NCI-H146 (cell line): ENCODE measurements at regions not wholly inside any gene's neighbourhood (a gene's known extent, or its start where the extent isn't known, plus 50 kb on each side); places are given as distances from the start of the nearest gene placed in this dataset.

ENCODE experiments used
- DNase-seq: peaks from one replicate; lab custom pipeline; 2025; lab: John Stamatoyannopoulos, UW

GRCh38 chr5:117065800-117066199, 491.2 kb upstream of the SEMA6A start:
- no peak for DNase-seq

DNA sequence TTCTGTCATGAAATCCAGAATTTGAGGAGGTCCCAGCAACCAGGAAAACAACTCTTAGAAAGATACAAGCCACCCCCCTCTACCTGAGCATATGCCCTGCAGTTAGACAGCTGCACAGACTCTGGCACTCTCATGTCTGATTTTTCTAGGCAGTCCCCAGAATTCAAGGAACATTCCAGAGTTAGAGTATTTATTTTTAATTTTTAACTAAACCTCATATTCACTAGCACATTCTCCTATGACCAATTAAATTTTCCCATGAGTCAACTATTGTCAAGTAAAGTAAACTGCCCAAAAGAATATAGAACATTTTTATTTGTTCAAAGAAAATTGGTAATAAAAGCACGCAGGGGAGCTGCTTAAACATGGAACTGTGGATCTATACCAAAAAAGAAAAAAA, 490.5 kb upstream of the SEMA6A start:
- DNase-seq = no peak

GRCh38 chr5:117060099-117060498, 485.5 kb upstream of the SEMA6A start:
- no peak for DNase-seq

DNA sequence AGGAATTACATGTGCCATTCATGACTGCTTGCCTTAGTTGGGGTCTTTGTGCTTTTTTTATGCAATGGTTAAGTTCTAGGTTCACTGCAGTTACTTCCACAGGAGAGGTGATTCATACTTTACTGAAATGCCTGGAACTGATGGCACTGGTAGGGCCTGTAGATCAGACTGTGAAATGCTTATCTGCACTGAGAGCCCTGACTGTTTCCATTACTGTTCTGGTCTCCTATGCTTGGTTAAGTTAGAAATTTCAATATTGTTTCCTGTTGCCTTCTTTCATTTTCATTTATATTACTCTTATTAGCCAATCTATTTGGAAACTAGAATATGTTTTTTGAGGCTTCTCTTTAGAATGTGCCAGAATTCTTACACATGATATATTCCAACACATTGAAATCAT, 484.1 kb upstream of the SEMA6A start:
- no peak for DNase-seq

- no peak for DNase-seq
These were observed 480.9 kb upstream of the SEMA6A start for GRCh38 chr5:117055517-117055916.

GRCh38 chr5:117054911-117055310, 480.3 kb upstream of the SEMA6A start:
- no peak for DNase-seq

DNA sequence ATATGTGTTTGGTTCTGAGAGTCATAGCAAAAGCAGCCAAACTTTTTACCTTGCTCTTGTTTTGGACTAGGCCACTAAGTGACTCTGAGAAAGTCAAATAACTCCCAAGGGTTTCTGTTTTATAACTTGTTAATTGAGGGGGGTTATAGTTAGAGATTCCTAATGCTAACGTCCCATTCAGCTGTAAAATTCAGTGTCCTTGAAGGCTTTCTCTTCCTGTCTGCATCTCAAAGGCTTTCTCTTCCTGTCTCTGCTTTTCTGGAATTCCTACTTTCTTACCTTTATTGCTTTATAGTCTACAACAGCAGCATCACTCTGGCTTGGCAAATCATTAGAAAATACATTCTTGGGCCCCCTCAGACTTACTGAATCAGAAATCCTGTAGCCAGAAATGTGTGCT, 479.5 kb upstream of the SEMA6A start:
- no peak for DNase-seq

DNA sequence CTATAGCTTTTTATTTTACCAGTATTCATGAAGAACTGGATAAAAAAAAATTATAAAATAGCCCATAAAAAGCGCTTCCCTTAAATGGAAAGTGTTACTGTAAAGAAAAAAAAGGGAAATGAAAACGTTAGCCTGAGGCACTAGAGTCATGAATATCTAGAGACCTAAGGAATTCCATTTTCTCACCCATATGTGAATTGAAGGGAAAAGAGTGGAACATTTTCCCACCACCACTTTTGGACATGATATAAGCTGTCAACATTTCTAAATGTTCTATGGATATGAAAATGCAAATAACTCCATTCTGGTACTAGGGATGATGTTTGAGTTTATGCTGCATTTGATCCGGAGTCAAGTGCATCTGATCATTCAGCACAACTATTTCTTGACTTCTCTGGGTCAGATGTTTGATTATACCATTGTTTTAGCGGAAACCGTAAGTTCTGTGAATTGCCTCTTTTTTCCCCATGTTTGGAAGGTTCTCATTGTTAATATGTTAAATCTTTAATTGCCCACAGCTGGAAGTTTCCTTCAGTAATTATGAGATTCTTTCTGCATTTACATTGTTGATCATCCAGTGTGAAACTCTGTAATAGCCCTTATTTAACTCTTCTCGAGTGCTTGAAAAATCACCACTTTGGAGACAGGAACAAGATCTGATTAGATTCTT, 467.4 kb upstream of the SEMA6A start:
- DNase-seq = no peak

DNA sequence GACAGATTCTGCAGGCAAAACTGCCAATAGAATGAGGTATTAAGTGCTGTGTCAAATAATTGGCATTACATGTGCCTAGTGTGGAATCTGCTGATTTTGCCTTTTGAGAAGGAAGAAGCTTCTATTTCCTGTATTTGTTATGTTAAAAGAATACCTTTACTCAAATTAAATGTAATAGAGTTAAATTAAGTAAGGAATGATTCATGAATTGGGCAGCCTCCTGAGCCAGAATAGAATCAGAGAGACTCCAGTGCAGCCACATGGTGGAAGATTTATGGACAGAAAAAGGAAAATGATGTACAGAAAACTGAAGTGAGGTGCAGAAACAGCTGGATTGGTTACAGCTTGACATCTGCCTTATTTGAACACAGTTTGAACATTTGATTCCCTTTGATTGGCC, 464.4 kb upstream of the SEMA6A start:
- DNase-seq = no peak

DNA sequence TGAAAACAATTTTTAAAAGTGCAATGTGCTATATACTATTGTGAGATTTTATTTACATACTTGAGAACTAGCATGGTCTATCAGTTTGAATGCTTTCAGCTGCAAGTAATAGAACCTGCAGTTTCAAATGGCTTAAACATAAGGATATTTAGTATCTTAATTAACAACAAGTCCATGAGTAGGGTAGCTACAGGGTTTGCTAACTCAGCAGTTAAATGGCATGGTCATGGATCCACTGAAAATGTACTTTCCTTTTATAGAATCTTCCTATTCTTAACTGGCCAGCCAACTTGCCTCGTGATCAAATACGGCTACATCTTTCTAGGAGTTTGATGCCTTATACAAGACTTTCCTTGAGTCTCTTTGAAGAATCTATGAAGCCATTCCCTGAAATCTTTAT, 452.8 kb upstream of the SEMA6A start:
- no peak for DNase-seq

- DNase-seq = no peak
These were observed 446.4 kb upstream of the SEMA6A start for GRCh38 chr5:117020999-117021398.

- no peak for DNase-seq
These were observed 438.8 kb upstream of the SEMA6A start for GRCh38 chr5:117013280-117013877.

GRCh38 chr5:117010574-117010973, 436.0 kb upstream of the SEMA6A start:
- DNase-seq = no peak

GRCh38 chr5:116998024-116998423, 423.4 kb upstream of the SEMA6A start:
- DNase-seq = no peak

GRCh38 chr5:116992681-116993080, 418.1 kb upstream of the SEMA6A start:
- no peak for DNase-seq

DNA sequence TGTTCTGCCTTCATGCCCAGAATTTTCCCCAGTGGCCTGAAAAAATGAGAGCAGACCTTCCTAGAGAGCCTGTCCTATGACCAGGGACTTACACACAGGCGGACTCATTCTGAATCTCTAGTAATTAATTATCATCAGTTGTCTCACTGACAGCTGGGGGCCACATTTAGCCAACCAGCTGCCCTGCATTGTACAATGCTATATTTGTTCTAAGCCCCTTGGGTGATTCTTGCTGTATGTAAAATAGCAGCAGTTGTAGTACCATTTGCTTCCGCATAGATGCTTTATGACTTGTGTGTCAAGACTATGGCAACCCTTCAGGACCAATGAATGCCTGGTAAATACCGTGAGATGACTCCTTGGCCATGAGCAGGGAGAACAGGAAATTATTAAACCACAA, 415.4 kb upstream of the SEMA6A start:
- no peak for DNase-seq

GRCh38 chr5:116982035-116982434, 407.4 kb upstream of the SEMA6A start:
- DNase-seq = no peak

GRCh38 chr5:116980581-116980980, 406.0 kb upstream of the SEMA6A start:
- DNase-seq = no peak

GRCh38 chr5:116976767-116977166, 402.1 kb upstream of the SEMA6A start:
- DNase-seq = no peak

DNA sequence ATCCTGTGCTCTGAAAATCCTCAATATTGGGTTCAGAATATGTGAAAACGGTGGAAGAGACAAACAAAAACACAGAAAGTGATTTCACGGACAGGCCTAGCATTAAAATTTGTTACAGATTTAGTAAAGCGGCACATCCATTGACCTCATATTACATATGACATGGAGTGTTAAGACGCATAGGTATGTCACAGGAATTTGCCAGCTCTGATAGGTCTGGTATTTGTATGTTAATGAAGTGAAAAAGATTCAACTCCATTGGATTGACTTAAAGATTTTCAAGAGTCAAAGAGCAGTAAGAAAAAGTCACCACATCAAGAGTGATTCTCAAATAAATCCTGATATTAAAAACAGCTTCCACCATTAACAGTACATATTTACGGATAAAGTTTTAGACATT, 396.5 kb upstream of the SEMA6A start:
- DNase-seq = no peak

GRCh38 chr5:116970318-116970717, 395.7 kb upstream of the SEMA6A start:
- DNase-seq = no peak

GRCh38 chr5:116964438-116964837, 389.8 kb upstream of the SEMA6A start:
- no peak for DNase-seq

DNA sequence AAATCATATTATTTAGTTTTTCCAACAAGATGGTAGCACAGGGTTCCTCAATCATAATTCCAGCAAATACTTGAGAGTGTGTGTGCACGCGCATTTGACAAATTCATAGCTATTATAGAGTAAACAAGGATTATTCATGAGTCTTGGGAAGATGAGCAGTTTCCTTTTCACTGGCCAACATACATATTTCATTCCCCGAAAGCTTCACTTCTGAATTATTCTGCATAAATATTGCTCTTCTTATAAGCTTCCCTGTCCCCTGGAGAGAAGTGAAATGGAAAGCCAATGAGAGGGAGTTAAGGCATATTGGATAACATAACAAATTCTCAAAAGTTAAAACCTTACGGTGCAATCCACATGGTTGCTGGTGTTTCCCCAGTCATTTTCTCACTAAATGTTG, 386.4 kb upstream of the SEMA6A start:
- no peak for DNase-seq

DNA sequence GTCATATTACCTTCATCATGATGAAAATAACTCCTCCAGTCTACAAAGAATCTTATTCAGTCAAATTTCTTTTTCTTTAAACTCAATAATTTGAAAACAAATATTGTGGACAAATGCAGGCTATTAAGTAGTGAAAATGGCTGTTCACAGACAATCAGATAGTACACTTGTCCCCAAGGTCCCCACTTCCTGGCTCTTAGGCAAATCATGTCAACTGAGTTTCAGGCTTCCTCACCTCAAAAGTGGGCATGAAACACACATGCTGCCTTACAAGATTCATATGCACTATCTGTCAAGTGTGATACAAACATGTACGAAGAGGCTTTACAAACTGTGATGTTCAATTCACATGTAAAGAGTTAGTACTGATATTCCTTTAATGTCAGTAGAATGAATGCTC, 385.2 kb upstream of the SEMA6A start:
- no peak for DNase-seq
